Stimulated activated naive B cell treated with anti-CD40 and anti-IgM and Interleukin-4, amounts not matched to agents 10 μg/mL and 1 μg/mL and 100 μg/mL, for 72 hours (primary cell): ENCODE measurements at regions not wholly inside any gene's neighbourhood (a gene's known extent, or its start where the extent isn't known, plus 50 kb on each side); places are given as distances from the start of the nearest gene placed in this dataset.

ENCODE experiments used
- ATAC-seq, 2 donors: fragments of 150-1000 bp; cut with Tn5 transposase; replicated peaks; 2 replicates each; pipeline ENCODE4 v1.10.0; 2021; ENCODE audit warnings: moderate library complexity in 1 of 2
- DNase-seq: peaks from one replicate; pipeline ENCODE4 v3.0.0; 2021
- H3K27ac Mint-ChIP-seq: one replicate; pipeline ENCODE4 v1.8.0; 2022; ENCODE audit warnings: mild to moderate bottlenecking, mixed read lengths
- H3K27me3 Mint-ChIP-seq, 2 donors: one replicate each; pipeline ENCODE4 v1.8.0; 2022; ENCODE audit warnings: mixed read lengths in 2 of 2
- H3K36me3 Mint-ChIP-seq, 2 donors: one replicate each; pipeline ENCODE4 v1.8.0; 2022; ENCODE audit warnings: mixed read lengths in 2 of 2, mild to moderate bottlenecking in 1 of 2
- H3K4me1 Mint-ChIP-seq, 2 donors: one replicate each; pipeline ENCODE4 v1.8.0; 2022; ENCODE audit warnings: mixed read lengths in 2 of 2, mild to moderate bottlenecking in 1 of 2
- H3K4me3 Mint-ChIP-seq, 2 donors: one replicate each; pipeline ENCODE4 v1.8.0; 2022; ENCODE audit warnings: mild to moderate bottlenecking in 2 of 2, mixed read lengths in 2 of 2, moderate library complexity in 1 of 2
- H3K9me3 Mint-ChIP-seq, 2 donors: one replicate each; pipeline ENCODE4 v1.8.0; 2022; ENCODE audit warnings: mixed read lengths in 2 of 2, mild to moderate bottlenecking in 1 of 2

DNA sequence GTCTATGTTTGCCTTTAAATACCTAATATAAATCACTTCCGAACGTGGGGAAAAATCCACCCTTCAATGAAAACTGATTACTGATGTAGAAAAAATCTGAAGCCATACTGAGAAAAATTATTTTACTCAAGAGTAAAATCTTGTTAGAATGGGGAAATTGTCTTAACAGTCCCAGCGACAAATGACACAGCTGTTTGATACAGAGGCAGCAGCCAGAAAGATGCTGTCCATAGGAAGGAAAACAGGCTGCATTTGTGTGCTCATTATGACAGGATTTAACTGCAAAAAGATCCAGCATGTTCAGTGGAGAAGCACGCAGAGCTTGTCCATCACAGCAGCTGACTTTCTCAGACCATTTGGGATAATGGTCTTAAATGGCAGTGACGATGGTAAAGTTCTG is 443.0 kb downstream of the TFAP2B start:
- Mint-ChIP-seq H3K27me3 (no peaks in the 10 kb centered on the region), H3K9me3 (peaks cover 0 to 3% of the 10 kb centered on the region in 2 donors), H3K4me1 (no peaks in the 10 kb centered on the region), H3K27ac (no peak overlapping the region), H3K36me3 (no peaks in the 10 kb centered on the region), H3K4me3 (no peak overlapping the region)
- ATAC-seq (no peak), DNase-seq (no peak)

DNA sequence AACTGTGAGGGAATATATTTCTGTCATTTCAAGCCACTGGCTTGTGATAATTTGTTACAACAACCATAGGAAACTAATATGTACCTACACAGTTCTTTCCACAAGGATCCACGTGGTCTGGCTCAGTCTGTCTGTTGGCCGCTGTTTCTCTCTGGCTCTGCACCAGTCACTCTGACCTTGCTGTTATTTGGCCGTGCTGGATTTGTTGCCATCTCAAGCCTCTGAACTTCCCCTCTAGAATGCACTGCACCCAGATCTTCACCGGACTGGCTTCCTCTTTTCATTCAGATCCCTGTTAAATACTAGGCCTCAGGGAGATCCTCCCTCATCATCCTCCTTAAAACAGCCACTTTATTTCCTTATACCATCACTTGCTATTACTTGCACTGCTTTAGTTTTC is 446.8 kb downstream of the TFAP2B start:
- Mint-ChIP-seq H3K27me3 (no peaks in the 10 kb centered on the region), H3K27ac (no peak overlapping the region)

DNA sequence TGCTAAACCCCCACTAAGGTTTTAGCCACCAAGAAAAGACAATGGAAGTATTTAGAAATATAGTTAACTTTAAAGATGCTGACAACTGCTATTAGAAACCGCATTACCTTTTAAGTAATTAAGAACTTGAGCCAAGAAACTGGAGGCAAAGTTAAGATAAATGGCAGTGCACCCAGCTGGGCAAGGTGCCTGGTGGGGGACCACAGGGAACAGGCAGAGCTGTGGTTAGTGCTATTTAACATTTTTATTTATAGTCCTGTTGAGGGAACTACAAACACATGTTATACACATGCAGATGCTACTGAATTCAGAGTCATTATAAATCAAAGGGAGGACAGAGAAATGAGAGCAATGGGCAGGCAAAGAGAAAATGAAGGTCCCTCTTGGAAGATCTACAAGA is 447.9 kb downstream of the TFAP2B start:
- Mint-ChIP-seq H3K4me1 (no peaks in the 10 kb centered on the region), H3K36me3 (no peaks in the 10 kb centered on the region), H3K27ac (no peak overlapping the region), H3K9me3 (peaks cover 0 to 3% of the 10 kb centered on the region in 2 donors), H3K27me3 (no peaks in the 10 kb centered on the region), H3K4me3 (no peak overlapping the region)
- no peak for ATAC-seq
- no peak for DNase-seq

More for the DNA sequence above, 446.8 kb downstream of the TFAP2B start:
- Mint-ChIP-seq H3K36me3 (no peaks in the 10 kb centered on the region), H3K9me3 (peaks cover 0 to 3% of the 10 kb centered on the region in 2 donors), H3K4me1 (no peaks in the 10 kb centered on the region), H3K4me3 (no peak overlapping the region)
- DNase-seq (no peak), ATAC-seq (peak in 1 of 2 donors; percentile 7)

DNA sequence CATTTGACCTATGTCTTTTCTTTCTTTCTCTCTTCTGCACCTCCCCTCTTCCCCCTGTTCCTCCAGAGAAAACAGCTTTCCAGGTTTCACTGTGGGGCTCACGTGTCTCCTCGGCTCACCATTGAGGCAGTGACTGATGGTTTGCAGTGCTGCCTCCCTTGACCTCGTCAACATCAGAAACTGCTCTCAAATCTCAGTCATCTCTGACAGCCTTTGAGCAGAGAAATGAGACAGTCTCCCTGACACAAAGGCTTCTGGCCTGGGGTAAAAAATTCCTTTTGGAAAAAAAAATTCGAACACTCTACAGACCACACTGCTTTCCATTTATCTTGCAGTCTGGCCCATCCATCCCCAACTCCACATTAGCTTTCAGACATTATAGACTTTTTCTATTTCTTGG is 450.0 kb downstream of the TFAP2B start:
- no peaks in the 10 kb centered on the region for H3K27me3 Mint-ChIP-seq
- no peaks in the 10 kb centered on the region for H3K36me3 Mint-ChIP-seq
- no peaks in the 10 kb centered on the region for H3K4me1 Mint-ChIP-seq
- H3K9me3 Mint-ChIP-seq: peaks cover 0 to 3% of the 10 kb centered on the region in 2 donors
- DNase-seq (no peak), ATAC-seq (no peak)
- H3K4me3 Mint-ChIP-seq: no peak overlapping the region
- H3K27ac Mint-ChIP-seq: no peak overlapping the region

DNA sequence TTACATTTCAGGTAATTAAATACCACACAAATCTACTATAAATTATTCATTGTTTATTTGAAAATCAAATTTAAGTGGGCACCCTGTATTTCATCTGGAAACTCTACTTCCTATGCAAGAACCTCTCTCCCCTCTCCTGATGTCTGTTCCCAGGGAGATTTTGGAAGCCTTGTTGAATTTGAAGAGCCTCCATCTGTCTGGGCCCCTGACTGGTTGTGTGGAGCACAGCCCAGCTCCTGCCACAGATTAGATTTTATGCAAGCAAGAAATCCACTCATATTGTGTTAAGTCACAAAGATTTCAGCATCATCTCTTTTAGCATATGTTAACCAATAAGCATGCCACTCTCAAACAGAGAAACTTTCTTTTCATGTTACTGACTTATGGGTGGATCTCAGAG is 451.2 kb downstream of the TFAP2B start:
- H3K36me3 Mint-ChIP-seq: no peaks in the 10 kb centered on the region
- no peaks in the 10 kb centered on the region for H3K4me1 Mint-ChIP-seq
- H3K27me3 Mint-ChIP-seq: no peaks in the 10 kb centered on the region
- no peak overlapping the region for H3K27ac Mint-ChIP-seq
- peaks cover 0 to 3% of the 10 kb centered on the region in 2 donors for H3K9me3 Mint-ChIP-seq
- DNase-seq (no peak), ATAC-seq (no peak)
- no peak overlapping the region for H3K4me3 Mint-ChIP-seq

DNA sequence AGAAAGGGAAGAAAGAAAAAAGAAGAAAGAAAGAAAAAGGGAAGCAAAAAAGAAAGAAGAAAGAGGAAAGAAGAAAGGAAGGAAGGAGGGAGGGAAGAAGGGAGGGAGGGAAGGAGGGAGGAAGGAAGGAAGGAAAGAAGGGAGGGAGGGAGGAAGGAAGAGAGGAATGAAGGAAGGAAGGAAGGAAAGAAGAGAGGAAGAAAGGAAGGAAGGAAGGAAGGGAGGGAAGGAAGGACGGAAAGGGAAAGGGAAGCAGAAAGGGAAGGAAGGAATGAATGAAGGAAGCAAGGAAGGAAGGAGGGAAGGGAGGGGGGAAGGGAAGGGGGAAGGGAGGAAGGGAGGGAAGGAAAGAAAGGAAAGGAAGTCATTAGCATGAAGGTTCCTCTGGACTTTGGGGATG is 452.9 kb downstream of the TFAP2B start:
- Mint-ChIP-seq H3K27me3 (no peaks in the 10 kb centered on the region), H3K9me3 (no peaks in the 10 kb centered on the region), H3K27ac (no peak overlapping the region), H3K4me3 (no peak overlapping the region), H3K36me3 (no peaks in the 10 kb centered on the region), H3K4me1 (no peaks in the 10 kb centered on the region)
- ATAC-seq: no peak
- no peak for DNase-seq

DNA sequence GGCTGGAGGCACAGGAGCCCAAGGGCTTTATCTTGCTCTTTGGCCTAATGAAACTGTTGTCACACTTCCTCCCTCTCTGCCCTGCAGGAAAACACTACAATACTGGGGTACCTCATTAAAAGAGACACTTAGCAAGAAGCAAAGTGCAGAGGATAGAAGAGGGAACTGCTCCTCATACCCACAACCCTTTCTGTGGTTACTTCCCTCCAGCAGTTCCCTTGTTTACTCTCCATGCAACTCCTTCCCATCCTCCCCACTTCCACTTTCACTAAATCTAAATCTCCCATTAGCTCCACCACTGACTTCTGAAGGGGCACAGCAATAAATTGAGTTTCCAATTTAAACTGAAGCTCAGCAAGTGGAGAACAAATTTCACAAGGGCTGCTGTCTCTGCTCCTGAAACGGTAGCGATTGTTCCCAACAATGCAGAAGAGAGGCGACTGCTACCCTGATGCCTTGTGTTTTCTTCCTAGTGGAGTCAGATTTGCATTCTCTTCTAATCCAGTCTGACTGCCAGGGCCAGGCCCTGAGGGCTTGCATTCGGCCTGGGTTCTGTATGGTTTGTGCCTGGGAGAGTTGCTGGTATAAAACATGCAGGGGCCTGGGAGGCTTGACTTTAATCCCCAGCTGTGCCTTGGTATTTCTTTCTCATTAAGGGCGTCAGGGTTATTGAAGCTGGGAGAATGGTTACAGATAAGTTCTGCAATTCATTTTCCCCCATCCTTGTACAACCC is 454.7 kb downstream of the TFAP2B start:
- peaks cover 0 to 1% of the 10 kb centered on the region in 2 donors for H3K9me3 Mint-ChIP-seq
- no peaks in the 10 kb centered on the region for H3K4me1 Mint-ChIP-seq
- no peaks in the 10 kb centered on the region for H3K36me3 Mint-ChIP-seq
- no peaks in the 10 kb centered on the region for H3K27me3 Mint-ChIP-seq
- H3K4me3 Mint-ChIP-seq: no peak overlapping the region
- no peak for ATAC-seq
- no peak overlapping the region for H3K27ac Mint-ChIP-seq
- DNase-seq: no peak

DNA sequence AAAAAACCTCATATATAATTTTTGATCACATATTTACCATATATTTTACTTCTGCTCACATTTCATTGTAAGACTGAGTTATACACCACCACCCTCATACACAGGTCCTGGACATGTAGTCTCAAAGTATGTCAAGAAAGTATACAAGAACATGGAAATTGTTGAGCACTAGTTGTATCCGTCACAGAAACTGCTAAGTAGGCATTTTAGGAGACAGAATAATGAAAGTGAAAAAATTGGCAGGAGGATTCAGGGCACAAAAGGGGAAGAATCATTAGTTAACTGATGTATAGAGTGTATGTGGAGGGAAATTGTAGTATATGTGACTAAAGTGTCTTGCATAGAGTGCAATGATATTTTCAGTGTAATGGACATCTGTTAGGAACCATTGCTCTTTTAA is 458.8 kb downstream of the TFAP2B start:
- H3K4me3 Mint-ChIP-seq: no peak overlapping the region
- DNase-seq (no peak), ATAC-seq (no peak)
- H3K36me3 Mint-ChIP-seq: no peaks in the 10 kb centered on the region
- peaks cover 0 to 4% of the 10 kb centered on the region in 2 donors for H3K9me3 Mint-ChIP-seq
- H3K27me3 Mint-ChIP-seq: no peaks in the 10 kb centered on the region
- H3K27ac Mint-ChIP-seq: no peak overlapping the region
- H3K4me1 Mint-ChIP-seq: no peaks in the 10 kb centered on the region

DNA sequence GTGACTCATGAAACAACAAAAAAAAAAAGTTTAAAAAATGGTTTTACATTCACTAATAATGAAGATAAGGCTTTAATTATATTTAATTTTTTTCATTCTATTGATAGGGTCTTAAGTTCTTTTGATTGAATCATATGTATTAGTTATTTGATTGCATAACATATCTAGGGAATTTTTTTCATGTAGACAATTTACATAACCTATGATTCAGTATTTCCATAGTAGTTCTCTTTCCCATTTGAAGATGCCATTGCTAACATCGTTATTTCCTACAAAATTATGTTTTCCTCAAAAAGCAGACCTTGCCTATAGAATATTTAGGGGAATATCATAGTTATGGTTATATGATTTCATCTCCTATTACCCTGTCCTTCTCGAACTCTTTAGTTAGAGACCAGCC is 463.4 kb downstream of the TFAP2B start:
- no peak overlapping the region for H3K4me3 Mint-ChIP-seq
- H3K4me1 Mint-ChIP-seq: no peaks in the 10 kb centered on the region
- no peaks in the 10 kb centered on the region for H3K27me3 Mint-ChIP-seq
- no peaks in the 10 kb centered on the region for H3K36me3 Mint-ChIP-seq
- ATAC-seq (no peak), DNase-seq (no peak)
- H3K27ac Mint-ChIP-seq: no peak overlapping the region
- H3K9me3 Mint-ChIP-seq: peaks cover 0 to 4% of the 10 kb centered on the region in 2 donors

DNA sequence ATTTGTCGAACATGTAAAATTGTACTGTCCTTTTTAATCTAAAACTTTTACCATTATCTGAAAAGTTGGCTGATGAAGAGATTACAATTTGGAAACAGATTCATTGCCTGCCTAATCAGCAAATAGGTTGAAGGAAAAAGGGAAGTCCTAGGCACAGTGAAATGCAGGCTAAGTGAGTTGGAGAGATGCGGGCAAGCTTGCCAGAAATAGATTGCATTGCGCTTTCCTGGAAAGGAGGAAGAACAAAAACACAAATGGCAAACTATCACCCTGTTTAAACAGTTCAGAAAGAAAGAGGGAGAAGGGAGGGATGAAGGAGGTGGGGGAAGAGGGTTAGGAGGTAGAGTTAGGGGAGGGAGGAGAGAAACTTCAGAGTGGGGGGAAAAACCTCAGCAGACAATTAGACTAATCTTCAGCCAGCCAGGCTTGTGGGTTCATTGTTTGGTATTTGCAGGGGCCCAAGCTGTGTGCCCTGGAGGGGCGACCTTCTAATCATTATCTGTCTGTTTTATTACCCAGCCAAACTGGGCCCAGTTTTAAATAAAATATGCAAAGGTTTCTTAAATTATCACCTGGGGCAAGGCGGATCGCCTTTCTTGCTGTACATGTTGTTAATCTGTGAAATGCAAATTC is 465.2 kb downstream of the TFAP2B start:
- Mint-ChIP-seq H3K9me3 (peaks cover 0 to 2% of the 10 kb centered on the region in 2 donors), H3K27me3 (no peaks in the 10 kb centered on the region), H3K4me3 (no peak overlapping the region), H3K4me1 (no peaks in the 10 kb centered on the region), H3K36me3 (no peaks in the 10 kb centered on the region), H3K27ac (no peak overlapping the region)
- ATAC-seq (no peak), DNase-seq (no peak)

DNA sequence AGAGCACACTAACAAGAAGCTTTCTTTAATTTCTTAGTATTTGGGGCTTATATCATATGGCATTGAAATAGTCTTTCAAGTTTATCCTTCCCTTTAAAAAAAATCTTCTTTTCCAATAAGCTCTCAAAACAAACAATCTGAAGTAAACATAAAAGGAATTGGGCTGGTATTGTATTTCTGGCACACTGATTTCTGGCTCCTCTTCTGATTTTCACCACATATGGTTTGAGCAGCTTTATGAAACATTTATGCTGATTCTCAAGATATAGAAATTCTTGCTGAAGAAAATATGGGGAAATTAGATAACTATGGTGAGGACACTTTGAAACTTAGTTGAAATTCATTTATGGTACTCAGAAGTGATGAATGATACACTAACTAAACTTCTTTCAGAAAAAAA is 467.2 kb downstream of the TFAP2B start:
- DNase-seq: no peak
- no peaks in the 10 kb centered on the region for H3K27me3 Mint-ChIP-seq
- H3K27ac Mint-ChIP-seq: no peak overlapping the region
- no peaks in the 10 kb centered on the region for H3K36me3 Mint-ChIP-seq
- H3K9me3 Mint-ChIP-seq: no peaks in the 10 kb centered on the region
- no peak overlapping the region for H3K4me3 Mint-ChIP-seq
- ATAC-seq: no peak
- H3K4me1 Mint-ChIP-seq: no peaks in the 10 kb centered on the region

DNA sequence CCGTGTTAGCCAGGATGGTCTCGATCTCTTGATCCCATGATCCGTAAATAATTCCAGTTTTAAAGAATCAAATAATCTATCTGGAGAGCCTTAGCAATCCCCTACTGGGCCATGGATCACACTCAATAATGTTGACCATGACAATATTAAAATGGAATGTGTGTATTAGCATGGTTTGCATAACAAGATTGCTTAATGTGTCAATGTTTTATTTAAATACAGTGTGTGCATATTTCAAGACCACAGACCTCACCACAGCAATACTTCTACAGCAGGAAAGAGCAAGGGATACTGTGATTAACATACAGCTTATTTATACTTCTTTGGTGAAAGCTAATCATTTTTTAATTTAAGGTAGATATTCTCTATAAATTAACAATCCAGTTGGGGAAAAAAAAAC is 470.4 kb downstream of the TFAP2B start:
- ATAC-seq (no peak), DNase-seq (no peak)
- no peaks in the 10 kb centered on the region for H3K4me1 Mint-ChIP-seq
- no peaks in the 10 kb centered on the region for H3K9me3 Mint-ChIP-seq
- no peaks in the 10 kb centered on the region for H3K27me3 Mint-ChIP-seq
- H3K4me3 Mint-ChIP-seq: no peak overlapping the region
- H3K27ac Mint-ChIP-seq: no peak overlapping the region
- no peaks in the 10 kb centered on the region for H3K36me3 Mint-ChIP-seq

DNA sequence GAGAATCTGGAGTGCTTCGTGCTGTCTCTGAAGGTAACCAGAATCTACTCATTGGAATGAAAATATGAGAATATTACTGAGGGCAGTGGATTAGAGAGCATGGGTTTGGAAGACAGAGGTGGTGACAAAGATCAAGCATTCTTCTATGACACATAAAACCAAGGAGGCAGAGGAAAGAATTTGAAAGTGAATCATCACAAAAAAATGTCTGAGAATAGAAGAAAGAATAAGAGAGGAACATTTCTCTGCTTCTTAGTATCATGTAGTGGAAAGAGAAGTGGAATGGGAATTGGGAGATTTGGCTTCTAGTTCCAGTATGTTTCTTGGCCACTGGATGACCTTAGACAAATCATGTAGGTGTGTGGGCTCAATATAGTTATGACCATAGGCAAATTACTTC is 474.0 kb downstream of the TFAP2B start:
- DNase-seq (no peak), ATAC-seq (no peak)
- no peak overlapping the region for H3K27ac Mint-ChIP-seq
- H3K27me3 Mint-ChIP-seq: no peaks in the 10 kb centered on the region
- H3K4me1 Mint-ChIP-seq: no peaks in the 10 kb centered on the region
- H3K9me3 Mint-ChIP-seq: no peaks in the 10 kb centered on the region
- no peak overlapping the region for H3K4me3 Mint-ChIP-seq
- no peaks in the 10 kb centered on the region for H3K36me3 Mint-ChIP-seq

DNA sequence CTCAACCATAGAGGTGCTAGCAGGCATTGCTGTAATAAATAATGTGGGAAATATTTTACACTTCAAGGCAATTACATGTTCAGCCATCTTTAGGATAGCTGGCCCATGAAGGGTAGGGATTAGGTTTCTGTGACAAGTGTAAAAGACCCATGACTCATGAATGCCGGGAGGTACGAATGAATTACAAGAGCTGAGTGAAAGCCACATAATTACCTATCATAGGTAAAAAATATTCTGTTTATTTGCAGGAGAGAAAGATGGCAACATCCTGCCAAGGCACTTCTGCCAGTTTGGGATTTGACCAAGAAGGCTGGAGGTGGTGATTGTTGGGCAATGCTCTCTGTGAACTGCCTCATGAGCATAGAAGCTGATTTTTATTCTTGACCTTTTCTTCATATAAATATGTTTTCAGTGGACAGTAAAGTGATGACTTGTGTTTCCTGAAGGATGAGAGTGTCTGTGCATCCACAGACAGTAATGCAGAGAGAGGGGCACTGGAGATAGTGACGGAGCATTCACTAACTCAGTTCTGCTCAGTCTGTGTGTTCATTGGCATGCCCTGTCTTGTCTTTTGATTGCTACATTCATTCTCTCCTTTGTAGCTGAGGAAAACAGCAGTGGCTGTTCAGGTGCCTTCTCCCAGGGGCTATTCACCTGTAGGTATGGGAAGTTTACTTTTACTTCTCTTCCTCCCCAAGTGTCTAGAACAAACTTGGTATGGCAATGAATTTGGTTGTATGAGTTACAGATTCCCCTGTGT is 481.1 kb downstream of the TFAP2B start:
- H3K4me1 Mint-ChIP-seq: no peaks in the 10 kb centered on the region
- H3K27me3 Mint-ChIP-seq: no peaks in the 10 kb centered on the region
- ATAC-seq (no peak), DNase-seq (no peak)
- H3K27ac Mint-ChIP-seq: no peak overlapping the region
- no peak overlapping the region for H3K4me3 Mint-ChIP-seq
- no peaks in the 10 kb centered on the region for H3K36me3 Mint-ChIP-seq
- H3K9me3 Mint-ChIP-seq: no peaks in the 10 kb centered on the region

DNA sequence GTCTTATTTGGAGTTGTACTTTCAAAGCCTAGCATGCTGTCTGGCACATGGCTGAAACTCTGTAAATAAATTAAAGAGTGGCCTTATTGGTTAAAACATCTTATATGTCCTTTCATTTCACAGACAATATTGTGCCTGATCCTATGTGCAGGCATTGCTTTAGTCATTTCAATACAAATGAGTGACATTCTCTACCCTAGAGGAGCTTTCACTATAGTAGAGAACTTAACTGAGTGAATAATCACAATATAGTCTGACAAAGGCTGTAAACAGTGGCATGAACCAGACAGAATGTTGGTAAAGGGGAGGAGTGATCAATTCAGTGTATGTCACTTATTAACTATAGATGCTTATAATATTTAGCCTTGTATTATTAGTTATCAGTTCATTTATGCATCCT is 481.8 kb downstream of the TFAP2B start:
- ATAC-seq (no peak), DNase-seq (no peak)
- no peaks in the 10 kb centered on the region for H3K36me3 Mint-ChIP-seq
- no peaks in the 10 kb centered on the region for H3K4me1 Mint-ChIP-seq
- no peaks in the 10 kb centered on the region for H3K9me3 Mint-ChIP-seq
- H3K27ac Mint-ChIP-seq: no peak overlapping the region
- no peak overlapping the region for H3K4me3 Mint-ChIP-seq
- no peaks in the 10 kb centered on the region for H3K27me3 Mint-ChIP-seq
